Liver (tissue), 3 donors: ENCODE measurements at regions not wholly inside any gene's neighbourhood (a gene's known extent, or its start where the extent isn't known, plus 50 kb on each side); places are given as distances from the start of the nearest gene placed in this dataset.

Experiments
- FOXA1 ChIP-seq: IDR thresholded peaks from 2 replicates; pipeline ENCODE4 v1.6.1; 2016; ENCODE audit warnings: antibody characterized with exemption
- HNF4A ChIP-seq, 2 donors: conservative IDR thresholded peaks; 2 replicates each; pipeline ENCODE4 v1.6.1; 2016; ENCODE audit warnings: antibody characterized with exemption in 2 of 2, mild to moderate bottlenecking in 2 of 2
- JUND ChIP-seq, 2 donors: IDR thresholded peaks; 2 replicates each; pipeline ENCODE4 v1.6.1; 2016; ENCODE audit warnings: antibody characterized with exemption in 2 of 2
- RAD21 ChIP-seq, 2 donors: IDR thresholded peaks; 2 replicates each; pipeline ENCODE4 v1.6.1; 2016; ENCODE audit warnings: antibody characterized with exemption in 2 of 2, mild to moderate bottlenecking in 2 of 2
- RXRA ChIP-seq, 2 donors: IDR thresholded peaks; 2 replicates each; pipeline ENCODE4 v1.6.1; 2017 to 2018; ENCODE audit warnings: antibody characterized with exemption in 2 of 2, mild to moderate bottlenecking in 1 of 2
- YY1 ChIP-seq: IDR thresholded peaks from 2 replicates; pipeline ENCODE4 v1.6.1; 2016; ENCODE audit warnings: antibody characterized with exemption, mild to moderate bottlenecking
- ZBTB33 ChIP-seq: IDR thresholded peaks from 2 replicates; pipeline ENCODE4 v1.6.1; 2016; ENCODE audit warnings: antibody characterized with exemption
- TF ChIP-seq, protein P1 (sequence below): fragments of 150-350 bp; IDR thresholded peaks from 2 replicates; pipeline ENCODE4 v1.5.1; 2017; ENCODE audit warnings: improper control_type of control experiment, low read depth, low read length; ENCODE audit not compliant: missing input control
- TF ChIP-seq, protein P2 (sequence below): IDR thresholded peaks from 2 replicates; pipeline ENCODE4 v1.6.1; 2016; ENCODE audit warnings: antibody characterized with exemption, mild to moderate bottlenecking
- donor health status: healthy.
- donor health status: healthy.

DNA sequence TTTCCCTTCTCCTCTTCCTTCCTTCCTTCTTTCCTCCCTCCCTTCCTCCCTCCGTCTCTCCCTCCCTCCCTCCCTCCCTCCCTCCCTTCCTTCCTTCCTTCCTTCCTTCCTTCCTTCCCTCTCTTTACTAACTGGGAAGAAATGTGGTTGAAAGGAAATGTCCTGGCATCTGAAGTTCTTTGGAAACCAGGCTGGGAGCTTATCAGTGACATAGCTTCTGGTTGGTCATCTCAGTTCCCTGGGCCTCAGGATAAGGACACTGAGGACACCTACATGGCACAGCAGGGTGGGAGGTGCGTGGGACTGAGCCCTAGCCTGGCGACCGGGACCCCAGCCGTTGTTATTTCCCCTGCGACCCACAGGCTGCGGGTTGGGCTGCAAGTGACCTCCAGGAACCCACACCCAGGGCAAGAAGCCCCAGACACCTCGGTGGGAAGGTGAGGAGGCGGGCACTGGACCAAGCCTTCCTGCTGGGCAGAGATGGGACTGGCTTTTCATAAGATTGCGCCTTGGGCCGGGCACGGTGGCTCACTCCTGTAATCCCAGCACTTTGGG, 1486.5 kb downstream of the TBC1D22A start:
- TF ChIP-seq, protein P1, sequence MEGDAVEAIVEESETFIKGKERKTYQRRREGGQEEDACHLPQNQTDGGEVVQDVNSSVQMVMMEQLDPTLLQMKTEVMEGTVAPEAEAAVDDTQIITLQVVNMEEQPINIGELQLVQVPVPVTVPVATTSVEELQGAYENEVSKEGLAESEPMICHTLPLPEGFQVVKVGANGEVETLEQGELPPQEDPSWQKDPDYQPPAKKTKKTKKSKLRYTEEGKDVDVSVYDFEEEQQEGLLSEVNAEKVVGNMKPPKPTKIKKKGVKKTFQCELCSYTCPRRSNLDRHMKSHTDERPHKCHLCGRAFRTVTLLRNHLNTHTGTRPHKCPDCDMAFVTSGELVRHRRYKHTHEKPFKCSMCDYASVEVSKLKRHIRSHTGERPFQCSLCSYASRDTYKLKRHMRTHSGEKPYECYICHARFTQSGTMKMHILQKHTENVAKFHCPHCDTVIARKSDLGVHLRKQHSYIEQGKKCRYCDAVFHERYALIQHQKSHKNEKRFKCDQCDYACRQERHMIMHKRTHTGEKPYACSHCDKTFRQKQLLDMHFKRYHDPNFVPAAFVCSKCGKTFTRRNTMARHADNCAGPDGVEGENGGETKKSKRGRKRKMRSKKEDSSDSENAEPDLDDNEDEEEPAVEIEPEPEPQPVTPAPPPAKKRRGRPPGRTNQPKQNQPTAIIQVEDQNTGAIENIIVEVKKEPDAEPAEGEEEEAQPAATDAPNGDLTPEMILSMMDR, result no peak
- no peak for TF ChIP-seq JUND (IDR thresholded peaks at IDR 0.05)
- no peak for TF ChIP-seq YY1
- no peak for TF ChIP-seq ZBTB33
- no peak for TF ChIP-seq FOXA1
- no peak for TF ChIP-seq RAD21 (IDR thresholded peaks at IDR 0.05)
- TF ChIP-seq RXRA (IDR thresholded peaks at IDR 0.05), result no peak
- TF ChIP-seq, protein P2, sequence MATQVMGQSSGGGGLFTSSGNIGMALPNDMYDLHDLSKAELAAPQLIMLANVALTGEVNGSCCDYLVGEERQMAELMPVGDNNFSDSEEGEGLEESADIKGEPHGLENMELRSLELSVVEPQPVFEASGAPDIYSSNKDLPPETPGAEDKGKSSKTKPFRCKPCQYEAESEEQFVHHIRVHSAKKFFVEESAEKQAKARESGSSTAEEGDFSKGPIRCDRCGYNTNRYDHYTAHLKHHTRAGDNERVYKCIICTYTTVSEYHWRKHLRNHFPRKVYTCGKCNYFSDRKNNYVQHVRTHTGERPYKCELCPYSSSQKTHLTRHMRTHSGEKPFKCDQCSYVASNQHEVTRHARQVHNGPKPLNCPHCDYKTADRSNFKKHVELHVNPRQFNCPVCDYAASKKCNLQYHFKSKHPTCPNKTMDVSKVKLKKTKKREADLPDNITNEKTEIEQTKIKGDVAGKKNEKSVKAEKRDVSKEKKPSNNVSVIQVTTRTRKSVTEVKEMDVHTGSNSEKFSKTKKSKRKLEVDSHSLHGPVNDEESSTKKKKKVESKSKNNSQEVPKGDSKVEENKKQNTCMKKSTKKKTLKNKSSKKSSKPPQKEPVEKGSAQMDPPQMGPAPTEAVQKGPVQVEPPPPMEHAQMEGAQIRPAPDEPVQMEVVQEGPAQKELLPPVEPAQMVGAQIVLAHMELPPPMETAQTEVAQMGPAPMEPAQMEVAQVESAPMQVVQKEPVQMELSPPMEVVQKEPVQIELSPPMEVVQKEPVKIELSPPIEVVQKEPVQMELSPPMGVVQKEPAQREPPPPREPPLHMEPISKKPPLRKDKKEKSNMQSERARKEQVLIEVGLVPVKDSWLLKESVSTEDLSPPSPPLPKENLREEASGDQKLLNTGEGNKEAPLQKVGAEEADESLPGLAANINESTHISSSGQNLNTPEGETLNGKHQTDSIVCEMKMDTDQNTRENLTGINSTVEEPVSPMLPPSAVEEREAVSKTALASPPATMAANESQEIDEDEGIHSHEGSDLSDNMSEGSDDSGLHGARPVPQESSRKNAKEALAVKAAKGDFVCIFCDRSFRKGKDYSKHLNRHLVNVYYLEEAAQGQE, result no peak
- no peak for TF ChIP-seq HNF4A (conservative IDR thresholded peaks at IDR 0.05)
